ENCODE measurements at regions not wholly inside any gene's neighbourhood (a gene's known extent, or its start where the extent isn't known, plus 50 kb on each side); places are given as distances from the start of the nearest gene placed in this dataset.

GRCh38 chr10:83917537-83918506 is 221.5 kb upstream of the GHITM start:
- TF ChIP-seq CTCF (IDR thresholded peaks at IDR 0.05) = peak; percentile 10; the same call in 1 of the 2 replicates

GRCh38 chr10:83919187-83919586 is 220.1 kb upstream of the GHITM start:
- TF ChIP-seq CTCF (IDR thresholded peaks at IDR 0.05) = no peak

GRCh38 chr10:83921984-83922860 is 217.1 kb upstream of the GHITM start:
- TF ChIP-seq CTCF (IDR thresholded peaks at IDR 0.05) = no peak

- no peak for TF ChIP-seq CTCF (IDR thresholded peaks at IDR 0.05)
Observed at GRCh38 chr10:83925133-83925532, 214.2 kb upstream of the GHITM start.

- no peak for TF ChIP-seq CTCF (IDR thresholded peaks at IDR 0.05)
Observed at GRCh38 chr10:83926606-83927005, 212.7 kb upstream of the GHITM start.

GRCh38 chr10:83927166-83927565 is 212.1 kb upstream of the GHITM start:
- TF ChIP-seq CTCF (IDR thresholded peaks at IDR 0.05) = no peak

GRCh38 chr10:83929399-83929798 is 209.9 kb upstream of the GHITM start:
- no peak for TF ChIP-seq CTCF (IDR thresholded peaks at IDR 0.05)
